DND-41 (cell line): ENCODE measurements at regions not wholly inside any gene's neighbourhood (a gene's known extent, or its start where the extent isn't known, plus 50 kb on each side); places are given as distances from the start of the nearest gene placed in this dataset.

ENCODE experiments used
- ATAC-seq: fragments of 200-7000 bp; cut with Tn5 transposase; 3 replicates; pipeline ENCODE4 v1.9.1; 2021; ENCODE audit warnings: low read depth; ENCODE audit not compliant: insufficient read depth
- DNase-seq: peaks from one replicate; pipeline ENCODE4 v3.0.0-alpha.2; 2020
- H2AFZ ChIP-seq: 2 replicates; pipeline ENCODE4 v1.6.0; 2012; ENCODE audit warnings: low read depth, low read length
- H3K27ac ChIP-seq: 2 replicates; pipeline ENCODE4 v1.5.1; 2012; ENCODE audit warnings: low read length, inconsistent platforms
- H3K27me3 ChIP-seq: fragments of 200-600 bp; sonication (generic); 2 replicates; pipeline ENCODE4 v1.6.0; 2012; ENCODE audit warnings: low read length, mild to moderate bottlenecking, inconsistent platforms; ENCODE audit not compliant: insufficient read depth, poor library complexity
- H3K36me3 ChIP-seq: 2 replicates; pipeline ENCODE4 v1.5.1; 2012; ENCODE audit warnings: low read length, inconsistent platforms; ENCODE audit not compliant: insufficient read depth
- H3K4me1 ChIP-seq: 2 replicates; pipeline ENCODE4 v1.5.1; 2012; ENCODE audit warnings: mild to moderate bottlenecking, low read length; ENCODE audit not compliant: insufficient read depth
- H3K4me2 ChIP-seq: 2 replicates; pipeline ENCODE4 v1.6.0; 2012; ENCODE audit warnings: mild to moderate bottlenecking, moderate library complexity, low read length, inconsistent platforms; ENCODE audit not compliant: insufficient read depth
- H3K4me3 ChIP-seq, 2 experiments: fragments of 200-600 bp in 1 of 2; shearing (Covaris generic) in 1 of 2; 2 replicates each; pipeline ENCODE4 v1.5.1; 2012 to 2016; ENCODE audit warnings: inconsistent platforms in 2 of 2, low read length in 2 of 2, mild to moderate bottlenecking in 2 of 2, low read depth in 1 of 2, moderate library complexity in 1 of 2
- H3K79me2 ChIP-seq: 2 replicates; pipeline ENCODE4 v1.6.0; 2012; ENCODE audit warnings: low read length, inconsistent platforms; ENCODE audit not compliant: insufficient read depth
- H3K9ac ChIP-seq: 2 replicates; pipeline ENCODE4 v1.6.0; 2012; ENCODE audit warnings: low read depth, mild to moderate bottlenecking, inconsistent platforms, low read length, moderate library complexity
- H3K9me3 ChIP-seq: 2 replicates; pipeline ENCODE4 v1.5.1; 2012; ENCODE audit warnings: low read length, moderate library complexity, mild to moderate bottlenecking, inconsistent platforms; ENCODE audit not compliant: insufficient read depth, severe bottlenecking
- H4K20me1 ChIP-seq: 2 replicates; pipeline ENCODE4 v1.6.0; 2012; ENCODE audit warnings: low read length; ENCODE audit not compliant: insufficient read depth
- CTCF ChIP-seq: IDR thresholded peaks from 2 replicates; pipeline ENCODE4 v1.5.1; 2012; ENCODE audit warnings: borderline replicate concordance, low read length, moderate library complexity, mild to moderate bottlenecking; ENCODE audit not compliant: poor library complexity, severe bottlenecking; ENCODE audit errors: extremely low read depth
- EZH2 ChIP-seq: IDR thresholded peaks from 3 replicates; pipeline ENCODE4 v1.6.1; 2012; ENCODE audit warnings: borderline replicate concordance, low read depth, mild to moderate bottlenecking, moderate library complexity, low read length, inconsistent platforms; ENCODE audit not compliant: severe bottlenecking

- Histone ChIP-seq H3K4me2 (no peak overlapping the region), H3K9ac (no peak overlapping the region), H3K9me3 (no peaks in the 10 kb centered on the region), H4K20me1 (no peaks in the 10 kb centered on the region), H3K27ac (no peak overlapping the region), H3K36me3 (no peaks in the 10 kb centered on the region), H3K27me3 (no peaks in the 10 kb centered on the region), H2AFZ (no peak overlapping the region), H3K4me3 (no peak overlapping the region), H3K4me1 (no peaks in the 10 kb centered on the region), H3K79me2 (no peaks in the 10 kb centered on the region)
- DNase-seq (no peak), ATAC-seq (no peak)
- no peak for TF ChIP-seq EZH2
Observed at GRCh38 chrY:19644889-19645638, 99.5 kb downstream of the KDM5D start.

- no peaks in the 10 kb centered on the region for H3K36me3 ChIP-seq
- ATAC-seq: no peak
Observed at GRCh38 chrY:19637651-19638347, 106.7 kb downstream of the KDM5D start.

GRCh38 chrY:19628926-19629325 is 115.6 kb downstream of the KDM5D start:
- no peak for DNase-seq
- Histone ChIP-seq H3K4me3 (no peak overlapping the region), H2AFZ (no peak overlapping the region), H3K9ac (no peak overlapping the region), H3K27me3 (no peaks in the 10 kb centered on the region), H3K79me2 (no peaks in the 10 kb centered on the region), H3K4me2 (no peak overlapping the region), H3K4me1 (no peaks in the 10 kb centered on the region), H3K27ac (no peak overlapping the region), H4K20me1 (no peaks in the 10 kb centered on the region), H3K9me3 (no peaks in the 10 kb centered on the region), H3K36me3 (no peaks in the 10 kb centered on the region)
- no peak for TF ChIP-seq EZH2
- no peak for TF ChIP-seq CTCF
- ATAC-seq: no peak

More at GRCh38 chrY:19637651-19638347, 106.7 kb downstream of the KDM5D start:
- Histone ChIP-seq H3K27me3 (no peaks in the 10 kb centered on the region), H3K4me2 (no peak overlapping the region), H3K4me1 (no peaks in the 10 kb centered on the region), H3K79me2 (no peaks in the 10 kb centered on the region), H3K9me3 (no peaks in the 10 kb centered on the region), H4K20me1 (no peaks in the 10 kb centered on the region), H3K9ac (no peak overlapping the region), H3K27ac (no peak overlapping the region), H2AFZ (no peak overlapping the region), H3K4me3 (no peak overlapping the region)
- TF ChIP-seq EZH2: no peak
- no peak for TF ChIP-seq CTCF
- no peak for DNase-seq

GRCh38 chrY:19622392-19622791 is 122.1 kb downstream of the KDM5D start:
- no peak for DNase-seq
- no peaks in the 10 kb centered on the region for H3K9me3 ChIP-seq
- H2AFZ ChIP-seq: no peak overlapping the region
- H4K20me1 ChIP-seq: no peaks in the 10 kb centered on the region
- no peaks in the 10 kb centered on the region for H3K36me3 ChIP-seq
- no peaks in the 10 kb centered on the region for H3K27me3 ChIP-seq
- no peaks in the 10 kb centered on the region for H3K4me1 ChIP-seq
- no peaks in the 10 kb centered on the region for H3K79me2 ChIP-seq
- ATAC-seq: no peak
- H3K27ac ChIP-seq: no peak overlapping the region
- no peak overlapping the region for H3K4me3 ChIP-seq
- H3K9ac ChIP-seq: no peak overlapping the region
- no peak overlapping the region for H3K4me2 ChIP-seq
- TF ChIP-seq CTCF: no peak
- TF ChIP-seq EZH2: no peak
